ENCODE measurements at regions not wholly inside any gene's neighbourhood (a gene's known extent, or its start where the extent isn't known, plus 50 kb on each side); places are given as distances from the start of the nearest gene placed in this dataset.

DNA sequence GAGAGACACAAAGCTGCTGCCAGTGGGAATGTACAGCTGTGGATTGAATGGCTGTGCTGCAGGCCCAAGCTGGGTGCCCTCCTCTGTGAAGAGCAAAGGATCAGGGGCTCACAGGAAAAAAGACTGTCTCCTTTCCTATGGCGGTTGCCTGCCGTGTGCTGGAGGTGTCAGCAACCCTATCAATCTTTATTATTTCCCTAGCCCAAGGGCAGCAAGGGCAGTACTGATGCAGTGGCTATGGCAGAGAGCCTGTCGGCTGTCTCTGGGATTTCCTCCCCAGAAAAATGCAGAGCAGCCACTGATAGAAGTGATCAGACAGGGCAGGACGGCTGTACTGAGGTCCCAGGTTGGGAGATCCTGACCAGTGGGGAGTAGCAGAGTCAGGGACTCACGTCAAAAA lies 117.3 kb upstream of the CDH12 start:
- H3K79me1 ChIP-seq (ENCODE audit: insufficient read depth, low read depth, low read length, poor library complexity, severe bottlenecking): no peaks in the 10 kb centered on the region
- H3K23ac ChIP-seq (ENCODE audit: insufficient read length, low read depth, low read length): no peak overlapping the region
- DNase-seq: no peak
- H3K9ac ChIP-seq (ENCODE audit: extremely low read depth, insufficient read length, low read length): no peak overlapping the region
- no peaks in the 10 kb centered on the region for H3K4me1 Mint-ChIP-seq
- H3K27me3 Mint-ChIP-seq (ENCODE audit: low read depth): no peaks in the 10 kb centered on the region
- H2BK5ac ChIP-seq (ENCODE audit: insufficient read length, low read length): no peak overlapping the region
- H2BK12ac ChIP-seq (ENCODE audit: insufficient read length, low read depth, low read length): no peak overlapping the region
- H4K20me1 ChIP-seq (ENCODE audit: control insufficient read depth, insufficient read depth, insufficient read length): no peaks in the 10 kb centered on the region
- no peak overlapping the region for H2AK5ac ChIP-seq (ENCODE audit: insufficient read length, low read length)
- H3K18ac ChIP-seq (ENCODE audit: insufficient read length, low read depth, low read length): no peak overlapping the region
- no peak overlapping the region for H3K4me2 ChIP-seq (ENCODE audit: insufficient read depth, insufficient read length, low read length)
- no peak overlapping the region; a peak in 1 of 7 replicates for H3K27ac Mint-ChIP-seq
- no CpG with 5 or more reads among the region's 5 CpGs for WGBS (ENCODE audit: extremely low coverage, insufficient read length, low lambda C conversion rate)
- H3K4ac ChIP-seq (ENCODE audit: low read depth, low read length): no peak overlapping the region
- H3K9me3 Mint-ChIP-seq: peaks cover 19 to 20% of the 10 kb centered on the region in 2 experiments
- no peaks in the 10 kb centered on the region for H3K4me1 ChIP-seq (ENCODE audit: insufficient read depth, low read length)
- H3K9me3 ChIP-seq (ENCODE audit: control insufficient read depth, low read depth, low read length): no peaks in the 10 kb centered on the region
- no peak overlapping the region for H3T11ph ChIP-seq (ENCODE audit: low read length)
- H3K79me2 ChIP-seq (ENCODE audit: insufficient read depth, low read length): no peaks in the 10 kb centered on the region
- H4K5ac ChIP-seq (ENCODE audit: insufficient read length, low read depth, low read length): no peak overlapping the region
- no peak overlapping the region for H4K91ac ChIP-seq (ENCODE audit: insufficient read length, low read depth, low read length)
- no peak overlapping the region for H3K14ac ChIP-seq (ENCODE audit: insufficient read depth, low read length)
- H3K36me3 Mint-ChIP-seq (ENCODE audit: insufficient read depth in 1 of 3, low read depth in 3 of 3): peaks cover 3 to 21% (median 5%) of the 10 kb centered on the region in 3 experiments; a peak in 5 of 7 replicates
- H3K4me3 Mint-ChIP-seq: no peak overlapping the region
- no peak overlapping the region for H2BK120ac ChIP-seq (ENCODE audit: low read depth, low read length, poor library complexity, severe bottlenecking)
- no peak overlapping the region for H3K27ac ChIP-seq (ENCODE audit: insufficient read length, low read depth, low read length)
- H3K27me3 ChIP-seq (ENCODE audit: insufficient read depth, low read length): no peaks in the 10 kb centered on the region
- no peak overlapping the region for H2BK15ac ChIP-seq (ENCODE audit: low read depth, low read length)
- peak overlapping the region; percentile 27 for H4K8ac ChIP-seq (replicated peaks; ENCODE audit: insufficient read length, low read depth, low read length)
- H2BK20ac ChIP-seq (ENCODE audit: low read depth, low read length, poor library complexity, severe bottlenecking): no peak overlapping the region
- no peak overlapping the region for H2AFZ ChIP-seq (ENCODE audit: low read length)
- H3K56ac ChIP-seq (ENCODE audit: insufficient read length, low read depth, low read length): no peak overlapping the region
- TF ChIP-seq, protein P1, sequence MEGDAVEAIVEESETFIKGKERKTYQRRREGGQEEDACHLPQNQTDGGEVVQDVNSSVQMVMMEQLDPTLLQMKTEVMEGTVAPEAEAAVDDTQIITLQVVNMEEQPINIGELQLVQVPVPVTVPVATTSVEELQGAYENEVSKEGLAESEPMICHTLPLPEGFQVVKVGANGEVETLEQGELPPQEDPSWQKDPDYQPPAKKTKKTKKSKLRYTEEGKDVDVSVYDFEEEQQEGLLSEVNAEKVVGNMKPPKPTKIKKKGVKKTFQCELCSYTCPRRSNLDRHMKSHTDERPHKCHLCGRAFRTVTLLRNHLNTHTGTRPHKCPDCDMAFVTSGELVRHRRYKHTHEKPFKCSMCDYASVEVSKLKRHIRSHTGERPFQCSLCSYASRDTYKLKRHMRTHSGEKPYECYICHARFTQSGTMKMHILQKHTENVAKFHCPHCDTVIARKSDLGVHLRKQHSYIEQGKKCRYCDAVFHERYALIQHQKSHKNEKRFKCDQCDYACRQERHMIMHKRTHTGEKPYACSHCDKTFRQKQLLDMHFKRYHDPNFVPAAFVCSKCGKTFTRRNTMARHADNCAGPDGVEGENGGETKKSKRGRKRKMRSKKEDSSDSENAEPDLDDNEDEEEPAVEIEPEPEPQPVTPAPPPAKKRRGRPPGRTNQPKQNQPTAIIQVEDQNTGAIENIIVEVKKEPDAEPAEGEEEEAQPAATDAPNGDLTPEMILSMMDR (conservative IDR thresholded peaks at IDR 0.05): no peak
- no peaks in the 10 kb centered on the region for H3K23me2 ChIP-seq (ENCODE audit: insufficient read length, low read depth, low read length, poor library complexity, severe bottlenecking)

Data from H9 (cell line).